Tibial nerve (tissue), 4 donors: ENCODE measurements at regions not wholly inside any gene's neighbourhood (a gene's known extent, or its start where the extent isn't known, plus 50 kb on each side); places are given as distances from the start of the nearest gene placed in this dataset.

Experiments used
- DNase-seq, 2 donors: peaks; one replicate each; pipeline ENCODE4 v3.0.0-alpha.2; 2019; ENCODE audit warnings: low spot score in 2 of 2
- H3K27ac ChIP-seq, 4 donors: fragments of 200-600 bp; sonication (generic) in 3 of 4; one replicate each; pipeline ENCODE4 v1.5.1; 2017 to 2019; ENCODE audit warnings: mild to moderate bottlenecking in 1 of 4
- H3K27me3 ChIP-seq, 2 donors: fragments of 200-600 bp; sonication (generic) in 1 of 2; one replicate each; pipeline versions ENCODE4 v1.5.1 to v1.6.0; 2017 to 2019
- H3K36me3 ChIP-seq, 3 donors: fragments of 200-600 bp; sonication (generic); one replicate each; pipeline ENCODE4 v1.5.1; 2018 to 2019
- H3K4me1 ChIP-seq, 4 donors: fragments of 200-600 bp; sonication (generic) in 3 of 4; one replicate each; pipeline ENCODE4 v1.5.1; 2017 to 2019
- H3K4me3 ChIP-seq, 4 donors: fragments of 200-600 bp; sonication (generic) in 3 of 4; one replicate each; pipeline ENCODE4 v1.5.1; 2017 to 2019; ENCODE audit warnings: mild to moderate bottlenecking in 1 of 4, moderate library complexity in 1 of 4
- H3K9me3 ChIP-seq, 4 donors: fragments of 200-600 bp; sonication (generic) in 3 of 4; one replicate each; pipeline ENCODE4 v1.5.1; 2017 to 2019
- CTCF ChIP-seq, 5 experiments: fragments of 200-600 bp in 3 of 5; fragments of 450-650 bp in 2 of 5; sonication (generic) in 3 of 5; IDR thresholded peaks; one replicate each; pipeline ENCODE4 v1.5.1; 2016 to 2019; ENCODE audit warnings: antibody characterized with exemption in 5 of 5, mild to moderate bottlenecking in 3 of 5, moderate library complexity in 2 of 5
- EP300 ChIP-seq, 2 donors: sonication (generic); formaldehyde crosslinking; IDR thresholded peaks; one replicate each; pipeline ENCODE4 v1.6.1; 2017; ENCODE audit warnings: antibody characterized with exemption in 2 of 2, mild to moderate bottlenecking in 1 of 2
- POLR2A ChIP-seq, 2 donors: fragments of 450-650 bp; IDR thresholded peaks; one replicate each; pipeline ENCODE4 v1.6.1; 2017; ENCODE audit warnings: antibody characterized with exemption in 2 of 2, mild to moderate bottlenecking in 2 of 2, moderate library complexity in 2 of 2
- WGBS, 2 donors: methylation state at CpG; one replicate each; pipeline ENCODE4 v1.1.5; 2018; 5-methylcytosine and 5-hydroxymethylcytosine counted together

- Histone ChIP-seq H3K27me3 (peaks cover 0 to 22% of the 10 kb centered on the region in 2 donors), H3K4me1 (no peaks in the 10 kb centered on the region), H3K36me3 (no peaks in the 10 kb centered on the region), H3K27ac (no peak overlapping the region), H3K9me3 (no peaks in the 10 kb centered on the region), H3K4me3 (no peak overlapping the region)
- WGBS, 2 donors, result 86% methylated on average over 21 of the region's 21 CpGs
- TF ChIP-seq EP300 (IDR thresholded peaks at IDR 0.05) (no peak), POLR2A (IDR thresholded peaks at IDR 0.05) (no peak), CTCF (IDR thresholded peaks at IDR 0.05) (no peak)
- DNase-seq, result no peak
These were observed 187.9 kb downstream of the TEX29 start for GRCh38 chr13:111508164-111508870.

- no peak for TF ChIP-seq CTCF (IDR thresholded peaks at IDR 0.05)
- TF ChIP-seq EP300 (IDR thresholded peaks at IDR 0.05), result no peak
- TF ChIP-seq POLR2A (IDR thresholded peaks at IDR 0.05), result no peak
- Histone ChIP-seq H3K36me3 (no peaks in the 10 kb centered on the region), H3K4me3 (no peak overlapping the region), H3K27me3 (peaks cover 0 to 25% of the 10 kb centered on the region in 2 donors), H3K9me3 (no peaks in the 10 kb centered on the region), H3K4me1 (no peaks in the 10 kb centered on the region), H3K27ac (no peak overlapping the region)
- no peak for DNase-seq
- WGBS, 2 donors, result 80 to 81% methylated on average over 24 of the region's 24 CpGs
These were observed 188.6 kb downstream of the TEX29 start for GRCh38 chr13:111508902-111509509.

GRCh38 chr13:111510502-111511218 is 190.2 kb downstream of the TEX29 start:
- no peaks in the 10 kb centered on the region for H3K4me1 ChIP-seq
- no peak for DNase-seq
- H3K9me3 ChIP-seq, result no peaks in the 10 kb centered on the region
- WGBS, 2 donors, result 80 to 89% methylated on average over 16 of the region's 16 CpGs
- peaks cover 0 to 35% of the 10 kb centered on the region in 2 donors for H3K27me3 ChIP-seq
- H3K36me3 ChIP-seq, result no peaks in the 10 kb centered on the region
- no peak overlapping the region for H3K4me3 ChIP-seq
- TF ChIP-seq POLR2A (IDR thresholded peaks at IDR 0.05), result no peak
- TF ChIP-seq EP300 (IDR thresholded peaks at IDR 0.05), result no peak
- TF ChIP-seq CTCF (IDR thresholded peaks at IDR 0.05), result no peak
- no peak overlapping the region for H3K27ac ChIP-seq

- WGBS, 2 donors, result 59 to 71% methylated on average over 3 of the region's 3 CpGs
- Histone ChIP-seq H3K36me3 (no peaks in the 10 kb centered on the region), H3K4me3 (no peak overlapping the region), H3K9me3 (no peaks in the 10 kb centered on the region), H3K27ac (no peak overlapping the region), H3K27me3 (peaks cover 0 to 38% of the 10 kb centered on the region in 2 donors), H3K4me1 (no peaks in the 10 kb centered on the region)
- DNase-seq, result no peak
- no peak for TF ChIP-seq CTCF (IDR thresholded peaks at IDR 0.05)
- TF ChIP-seq EP300 (IDR thresholded peaks at IDR 0.05), result no peak
- no peak for TF ChIP-seq POLR2A (IDR thresholded peaks at IDR 0.05)
These were observed 190.8 kb downstream of the TEX29 start for GRCh38 chr13:111511219-111511732.
